ENCODE measurements at regions not wholly inside any gene's neighbourhood (a gene's known extent, or its start where the extent isn't known, plus 50 kb on each side); places are given as distances from the start of the nearest gene placed in this dataset.

- no peaks in the 10 kb centered on the region for H3K36me3 ChIP-seq (ENCODE audit: control insufficient read depth, insufficient read depth, low read length)
- no peak overlapping the region for H3K23ac ChIP-seq (ENCODE audit: low read length)
- H2AK5ac ChIP-seq (ENCODE audit: low read length): no peak overlapping the region
- H3K56ac ChIP-seq (ENCODE audit: low read length): no peak overlapping the region
- H2BK5ac ChIP-seq (ENCODE audit: low read length): no peak overlapping the region
- no peaks in the 10 kb centered on the region for H3K79me1 ChIP-seq (ENCODE audit: low read length)
- no peaks in the 10 kb centered on the region for H3K79me2 ChIP-seq (ENCODE audit: control insufficient read depth, insufficient read depth, low read length)
- no peak overlapping the region for H2BK15ac ChIP-seq (replicated peaks; ENCODE audit: low read depth)
- no peak overlapping the region for H3K4me2 ChIP-seq (ENCODE audit: low read length)
- H4K5ac ChIP-seq (ENCODE audit: low read length): no peak overlapping the region
- no peak overlapping the region for H3K27ac ChIP-seq (ENCODE audit: low read depth, low read length)
- no peak for DNase-seq
- no peak overlapping the region for H4K8ac ChIP-seq (ENCODE audit: low read depth, low read length)
- H3K4ac ChIP-seq (ENCODE audit: low read depth, low read length): no peak overlapping the region
- no peak overlapping the region for H2BK120ac ChIP-seq (ENCODE audit: low read depth, low read length)
- H3K4me3 ChIP-seq (ENCODE audit: low read length): no peak overlapping the region
- no peaks in the 10 kb centered on the region for H3K4me1 ChIP-seq (ENCODE audit: control insufficient read depth, low read depth, low read length)
- WGBS (ENCODE audit: extremely low coverage, insufficient coverage, low lambda C conversion rate): no CpG with 5 or more reads among the region's 1 CpG
- no peaks in the 10 kb centered on the region for H3K27me3 ChIP-seq (ENCODE audit: insufficient read depth, low read length, poor library complexity)
- no peak overlapping the region for H3K18ac ChIP-seq (ENCODE audit: low read length)
- H3K9ac ChIP-seq (ENCODE audit: low read length): no peak overlapping the region
These were observed 214.6 kb downstream of the DEPDC1B start for GRCh38 chr5:60485361-60485760.

GRCh38 chr5:60483050-60483449, 216.9 kb downstream of the DEPDC1B start:
- Histone ChIP-seq H3K27me3 (ENCODE audit: insufficient read depth, low read length, poor library complexity) (no peaks in the 10 kb centered on the region), H3K79me2 (ENCODE audit: control insufficient read depth, insufficient read depth, low read length) (no peaks in the 10 kb centered on the region), H3K4me1 (ENCODE audit: control insufficient read depth, low read depth, low read length) (no peaks in the 10 kb centered on the region), H2BK15ac (replicated peaks; ENCODE audit: low read depth) (no peak overlapping the region), H3K23ac (ENCODE audit: low read length) (no peak overlapping the region), H3K9ac (ENCODE audit: low read length) (no peak overlapping the region), H2AK5ac (ENCODE audit: low read length) (no peak overlapping the region), H3K4me3 (ENCODE audit: low read length) (no peak overlapping the region), H3K18ac (ENCODE audit: low read length) (no peak overlapping the region), H4K5ac (ENCODE audit: low read length) (no peak overlapping the region), H3K56ac (ENCODE audit: low read length) (no peak overlapping the region), H2BK5ac (ENCODE audit: low read length) (no peak overlapping the region), H3K27ac (ENCODE audit: low read depth, low read length) (no peak overlapping the region), H2BK120ac (ENCODE audit: low read depth, low read length) (no peak overlapping the region), H3K4me2 (ENCODE audit: low read length) (no peak overlapping the region), H4K8ac (ENCODE audit: low read depth, low read length) (no peak overlapping the region), H3K79me1 (ENCODE audit: low read length) (no peaks in the 10 kb centered on the region), H3K4ac (ENCODE audit: low read depth, low read length) (peak overlapping the region; percentile 36), H3K36me3 (ENCODE audit: control insufficient read depth, insufficient read depth, low read length) (no peaks in the 10 kb centered on the region)
- no peak for DNase-seq

- Histone ChIP-seq H3K36me3 (ENCODE audit: control insufficient read depth, insufficient read depth, low read length) (no peaks in the 10 kb centered on the region), H3K56ac (ENCODE audit: low read length) (no peak overlapping the region), H3K4me2 (ENCODE audit: low read length) (no peak overlapping the region), H4K8ac (ENCODE audit: low read depth, low read length) (no peak overlapping the region), H2BK120ac (ENCODE audit: low read depth, low read length) (no peak overlapping the region), H3K4ac (ENCODE audit: low read depth, low read length) (no peak overlapping the region), H3K79me2 (ENCODE audit: control insufficient read depth, insufficient read depth, low read length) (no peaks in the 10 kb centered on the region), H2BK5ac (ENCODE audit: low read length) (no peak overlapping the region), H3K18ac (ENCODE audit: low read length) (no peak overlapping the region), H3K9ac (ENCODE audit: low read length) (no peak overlapping the region), H3K79me1 (ENCODE audit: low read length) (no peaks in the 10 kb centered on the region), H3K23ac (ENCODE audit: low read length) (no peak overlapping the region), H3K27ac (ENCODE audit: low read depth, low read length) (no peak overlapping the region), H3K27me3 (ENCODE audit: insufficient read depth, low read length, poor library complexity) (no peaks in the 10 kb centered on the region), H3K4me3 (ENCODE audit: low read length) (no peak overlapping the region), H2AK5ac (ENCODE audit: low read length) (no peak overlapping the region), H4K5ac (ENCODE audit: low read length) (no peak overlapping the region), H2BK15ac (replicated peaks; ENCODE audit: low read depth) (no peak overlapping the region), H3K4me1 (ENCODE audit: control insufficient read depth, low read depth, low read length) (no peaks in the 10 kb centered on the region)
- DNase-seq: peak; percentile 55
- WGBS (ENCODE audit: extremely low coverage, insufficient coverage, low lambda C conversion rate): no CpG with 5 or more reads among the region's 1 CpG
These were observed 217.7 kb downstream of the DEPDC1B start for GRCh38 chr5:60482301-60482700.

GRCh38 chr5:60479542-60479941, 220.4 kb downstream of the DEPDC1B start:
- Histone ChIP-seq H3K27me3 (ENCODE audit: insufficient read depth, low read length, poor library complexity) (no peaks in the 10 kb centered on the region), H2BK15ac (replicated peaks; ENCODE audit: low read depth) (no peak overlapping the region), H3K18ac (ENCODE audit: low read length) (no peak overlapping the region), H2BK120ac (ENCODE audit: low read depth, low read length) (no peak overlapping the region), H3K9ac (ENCODE audit: low read length) (no peak overlapping the region), H3K23ac (ENCODE audit: low read length) (no peak overlapping the region), H3K56ac (ENCODE audit: low read length) (no peak overlapping the region), H3K79me1 (ENCODE audit: low read length) (no peaks in the 10 kb centered on the region), H4K8ac (ENCODE audit: low read depth, low read length) (no peak overlapping the region), H3K36me3 (ENCODE audit: control insufficient read depth, insufficient read depth, low read length) (no peaks in the 10 kb centered on the region), H2BK5ac (ENCODE audit: low read length) (no peak overlapping the region), H4K5ac (ENCODE audit: low read length) (no peak overlapping the region), H3K79me2 (ENCODE audit: control insufficient read depth, insufficient read depth, low read length) (no peaks in the 10 kb centered on the region), H3K4ac (ENCODE audit: low read depth, low read length) (no peak overlapping the region), H3K4me2 (ENCODE audit: low read length) (no peak overlapping the region), H3K4me3 (ENCODE audit: low read length) (no peak overlapping the region), H3K27ac (ENCODE audit: low read depth, low read length) (no peak overlapping the region), H2AK5ac (ENCODE audit: low read length) (no peak overlapping the region), H3K4me1 (ENCODE audit: control insufficient read depth, low read depth, low read length) (peaks cover 1% of the 10 kb centered on the region)
- DNase-seq: no peak
- WGBS (ENCODE audit: extremely low coverage, insufficient coverage, low lambda C conversion rate): no CpG with 5 or more reads among the region's 2 CpGs

- H3K79me2 ChIP-seq (ENCODE audit: control insufficient read depth, insufficient read depth, low read length): no peaks in the 10 kb centered on the region
These were observed 222.1 kb downstream of the DEPDC1B start for GRCh38 chr5:60477849-60478248.

GRCh38 chr5:60473654-60474053, 226.3 kb downstream of the DEPDC1B start:
- Histone ChIP-seq H3K18ac (ENCODE audit: low read length) (no peak overlapping the region), H3K79me2 (ENCODE audit: control insufficient read depth, insufficient read depth, low read length) (no peaks in the 10 kb centered on the region), H3K4me3 (ENCODE audit: low read length) (no peak overlapping the region), H3K4me1 (ENCODE audit: control insufficient read depth, low read depth, low read length) (peaks cover 2% of the 10 kb centered on the region), H2BK15ac (replicated peaks; ENCODE audit: low read depth) (no peak overlapping the region), H3K27me3 (ENCODE audit: insufficient read depth, low read length, poor library complexity) (no peaks in the 10 kb centered on the region), H2AK5ac (ENCODE audit: low read length) (no peak overlapping the region), H2BK120ac (ENCODE audit: low read depth, low read length) (no peak overlapping the region), H3K79me1 (ENCODE audit: low read length) (no peaks in the 10 kb centered on the region), H3K36me3 (ENCODE audit: control insufficient read depth, insufficient read depth, low read length) (no peaks in the 10 kb centered on the region), H3K4me2 (ENCODE audit: low read length) (no peak overlapping the region), H3K4ac (ENCODE audit: low read depth, low read length) (no peak overlapping the region), H3K9ac (ENCODE audit: low read length) (no peak overlapping the region), H4K5ac (ENCODE audit: low read length) (no peak overlapping the region), H3K27ac (ENCODE audit: low read depth, low read length) (no peak overlapping the region), H4K8ac (ENCODE audit: low read depth, low read length) (no peak overlapping the region), H3K23ac (ENCODE audit: low read length) (no peak overlapping the region), H3K56ac (ENCODE audit: low read length) (no peak overlapping the region), H2BK5ac (ENCODE audit: low read length) (no peak overlapping the region)
- DNase-seq: peak; percentile 57
- WGBS (ENCODE audit: extremely low coverage, insufficient coverage, low lambda C conversion rate): no CpG with 5 or more reads among the region's 3 CpGs

More at GRCh38 chr5:60477849-60478248, 222.1 kb downstream of the DEPDC1B start:
- H3K4me3 ChIP-seq (ENCODE audit: low read length): no peak overlapping the region
- H3K9ac ChIP-seq (ENCODE audit: low read length): no peak overlapping the region
- H3K4me1 ChIP-seq (ENCODE audit: control insufficient read depth, low read depth, low read length): peaks cover 2% of the 10 kb centered on the region
- no peak overlapping the region for H2AK5ac ChIP-seq (ENCODE audit: low read length)
- H3K27me3 ChIP-seq (ENCODE audit: insufficient read depth, low read length, poor library complexity): no peaks in the 10 kb centered on the region
- no peak overlapping the region for H2BK5ac ChIP-seq (ENCODE audit: low read length)
- no peak overlapping the region for H4K5ac ChIP-seq (ENCODE audit: low read length)
- DNase-seq: no peak
- H3K23ac ChIP-seq (ENCODE audit: low read length): no peak overlapping the region
- H3K36me3 ChIP-seq (ENCODE audit: control insufficient read depth, insufficient read depth, low read length): no peaks in the 10 kb centered on the region
- H3K4me2 ChIP-seq (ENCODE audit: low read length): no peak overlapping the region
- H3K56ac ChIP-seq (ENCODE audit: low read length): no peak overlapping the region
- H3K18ac ChIP-seq (ENCODE audit: low read length): no peak overlapping the region
- H4K8ac ChIP-seq (ENCODE audit: low read depth, low read length): no peak overlapping the region
- H2BK120ac ChIP-seq (ENCODE audit: low read depth, low read length): no peak overlapping the region
- H3K79me1 ChIP-seq (ENCODE audit: low read length): no peaks in the 10 kb centered on the region
- H3K27ac ChIP-seq (ENCODE audit: low read depth, low read length): no peak overlapping the region
- H2BK15ac ChIP-seq (replicated peaks; ENCODE audit: low read depth): no peak overlapping the region
- no peak overlapping the region for H3K4ac ChIP-seq (ENCODE audit: low read depth, low read length)
